ENCODE measurements at regions not wholly inside any gene's neighbourhood (a gene's known extent, or its start where the extent isn't known, plus 50 kb on each side); places are given as distances from the start of the nearest gene placed in this dataset.

DNA sequence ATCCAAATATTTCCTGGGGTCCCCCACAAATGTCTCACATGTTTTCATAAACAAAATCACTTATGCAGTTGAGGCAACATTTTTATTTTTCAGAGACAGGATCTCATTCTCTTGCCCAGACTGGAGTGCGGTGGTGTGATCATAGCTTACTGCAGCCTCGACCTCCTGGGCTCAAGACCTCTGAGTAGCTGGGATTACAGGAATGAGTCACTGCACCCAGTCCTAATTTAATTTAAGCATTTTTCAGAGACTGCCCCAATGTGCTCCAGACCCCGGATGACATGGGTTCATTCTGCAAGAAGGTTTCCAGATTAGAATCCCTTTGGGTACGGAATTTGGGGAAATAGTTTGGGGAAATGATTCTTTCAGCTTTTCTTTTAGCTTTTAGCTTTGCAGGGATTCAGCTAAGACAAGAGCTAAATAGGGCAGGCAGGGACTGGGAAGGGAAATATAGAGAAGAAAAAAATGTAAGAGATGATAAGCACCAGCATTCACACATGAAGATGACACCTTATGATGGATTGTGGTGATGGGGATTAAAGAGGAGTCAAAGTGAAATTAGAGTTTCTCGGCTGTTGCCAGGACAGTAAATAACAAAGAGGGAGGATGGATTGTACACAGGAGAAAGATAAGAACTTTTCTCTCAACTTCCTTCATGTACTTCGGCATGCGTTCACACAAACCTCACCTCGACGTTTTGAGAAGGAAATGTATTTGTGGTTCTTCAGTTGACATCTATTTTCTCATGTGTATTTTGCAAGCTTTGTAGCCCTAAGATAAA lies 169.4 kb upstream of the TAB2 start (continued):
- TF ChIP-seq JUN (IDR thresholded peaks at IDR 0.05; ENCODE audit: borderline replicate concordance, low read depth, low read length) (no peak), JUN (CRISPR knock-in tag; IDR thresholded peaks at IDR 0.05; ENCODE audit: borderline replicate concordance) (no peak), PHB2 (IDR thresholded peaks at IDR 0.05; ENCODE audit: low read depth) (no peak), SMARCE1 (IDR thresholded peaks at IDR 0.05) (peak; percentile 26; the same call in 1 of the 2 replicates), HIVEP1 (CRISPR knock-in tag; IDR thresholded peaks at IDR 0.05) (no peak), CBFA2T3 (IDR thresholded peaks at IDR 0.05) (peak; percentile 18; the same call in 1 of the 2 replicates), HMG20A (CRISPR knock-in tag; conservative IDR thresholded peaks at IDR 0.05) (no peak), ELK1 (CRISPR knock-in tag; IDR thresholded peaks at IDR 0.05) (no peak), LCOR (CRISPR knock-in tag; IDR thresholded peaks at IDR 0.05) (no peak), ZSCAN29 (IDR thresholded peaks at IDR 0.05) (no peak), ZFP1 (CRISPR knock-in tag; IDR thresholded peaks at IDR 0.05) (no peak), TAL1 (IDR thresholded peaks at IDR 0.05) (no peak), SAFB2 (IDR thresholded peaks at IDR 0.05; ENCODE audit: borderline replicate concordance, low read depth, low read length, severe bottlenecking) (no peak), ZNF77 (CRISPR knock-in tag; IDR thresholded peaks at IDR 0.05) (no peak), ZBTB5 (IDR thresholded peaks at IDR 0.05) (no peak), ESRRA (IDR thresholded peaks at IDR 0.05; ENCODE audit: borderline replicate concordance, low read depth) (no peak), E2F1 (CRISPR knock-in tag; IDR thresholded peaks at IDR 0.05) (no peak), SMAD1 (IDR thresholded peaks at IDR 0.05; ENCODE audit: low read depth, low read length, partially characterized antibody) (no peak), ZNF584 (CRISPR knock-in tag; IDR thresholded peaks at IDR 0.05; ENCODE audit: low read depth) (no peak), ZNF324 (CRISPR knock-in tag; IDR thresholded peaks at IDR 0.05) (no peak), HDGF (IDR thresholded peaks at IDR 0.05) (no peak), NFIC (IDR thresholded peaks at IDR 0.05) (no peak), MEIS2 (IDR thresholded peaks at IDR 0.05; ENCODE audit: partially characterized antibody) (peak; percentile 95)
- TF ChIP-seq, protein P1, sequence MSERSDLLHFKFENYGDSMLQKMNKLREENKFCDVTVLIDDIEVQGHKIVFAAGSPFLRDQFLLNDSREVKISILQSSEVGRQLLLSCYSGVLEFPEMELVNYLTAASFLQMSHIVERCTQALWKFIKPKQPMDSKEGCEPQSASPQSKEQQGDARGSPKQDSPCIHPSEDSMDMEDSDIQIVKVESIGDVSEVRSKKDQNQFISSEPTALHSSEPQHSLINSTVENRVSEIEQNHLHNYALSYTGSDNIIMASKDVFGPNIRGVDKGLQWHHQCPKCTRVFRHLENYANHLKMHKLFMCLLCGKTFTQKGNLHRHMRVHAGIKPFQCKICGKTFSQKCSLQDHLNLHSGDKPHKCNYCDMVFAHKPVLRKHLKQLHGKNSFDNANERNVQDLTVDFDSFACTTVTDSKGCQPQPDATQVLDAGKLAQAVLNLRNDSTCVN (CRISPR knock-in tag; IDR thresholded peaks at IDR 0.05), result no peak
- TF ChIP-seq, protein P2, sequence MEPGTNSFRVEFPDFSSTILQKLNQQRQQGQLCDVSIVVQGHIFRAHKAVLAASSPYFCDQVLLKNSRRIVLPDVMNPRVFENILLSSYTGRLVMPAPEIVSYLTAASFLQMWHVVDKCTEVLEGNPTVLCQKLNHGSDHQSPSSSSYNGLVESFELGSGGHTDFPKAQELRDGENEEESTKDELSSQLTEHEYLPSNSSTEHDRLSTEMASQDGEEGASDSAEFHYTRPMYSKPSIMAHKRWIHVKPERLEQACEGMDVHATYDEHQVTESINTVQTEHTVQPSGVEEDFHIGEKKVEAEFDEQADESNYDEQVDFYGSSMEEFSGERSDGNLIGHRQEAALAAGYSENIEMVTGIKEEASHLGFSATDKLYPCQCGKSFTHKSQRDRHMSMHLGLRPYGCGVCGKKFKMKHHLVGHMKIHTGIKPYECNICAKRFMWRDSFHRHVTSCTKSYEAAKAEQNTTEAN (CRISPR knock-in tag; IDR thresholded peaks at IDR 0.05), result no peak
